A673 (cell line): ENCODE measurements at regions not wholly inside any gene's neighbourhood (a gene's known extent, or its start where the extent isn't known, plus 50 kb on each side); places are given as distances from the start of the nearest gene placed in this dataset.

Experiments
- BruUV-seq: library from RNA; stranded (reverse); fragments of 400-500 nt; replicated peaks from 2 replicates; lab custom pipeline; 2021; lab: Mats Ljungman, UMichigan
- CTCF ChIA-PET: fragments of 300-600 bp; sonication (Branson Sonifier 250); formaldehyde crosslinking; loops from one replicate; lab custom pipeline; 2022; ENCODE audit warnings: antibody characterized with exemption; lab: Charles Lee
- POLR2A ChIA-PET: fragments of 300-600 bp; sonication (Branson Sonifier 250); formaldehyde crosslinking; loops from one replicate; lab custom pipeline; 2022; ENCODE audit warnings: antibody characterized with exemption; ENCODE audit not compliant: low non-redundant PET; lab: Charles Lee
- DNase-seq: peaks from one replicate; pipeline ENCODE4 v3.0.0-alpha.2; 2015; ENCODE audit warnings: low spot score
- H3K27ac ChIP-seq: fragments of 200-600 bp; sonication (generic); 2 replicates; pipeline ENCODE4 v1.5.1; 2016; ENCODE audit warnings: mixed run types, low read depth, mild to moderate bottlenecking, mixed read lengths, antibody characterized with exemption, low read length; ENCODE audit not compliant: poor library complexity, severe bottlenecking
- H3K27me3 ChIP-seq: fragments of 200-600 bp; sonication (generic); replicated peaks from 2 replicates; pipeline ENCODE4 v1.6.1; 2017; ENCODE audit warnings: mixed run types, low read depth, mild to moderate bottlenecking, mixed read lengths, antibody characterized with exemption, low read length; ENCODE audit not compliant: insufficient read depth, poor library complexity
- H3K36me3 ChIP-seq: fragments of 200-600 bp; sonication (generic); 2 replicates; pipeline ENCODE4 v1.6.1; 2016; ENCODE audit warnings: mixed run types, mild to moderate bottlenecking, mixed read lengths, antibody characterized with exemption, low read length; ENCODE audit not compliant: insufficient read depth, poor library complexity, severe bottlenecking
- H3K4me1 ChIP-seq: fragments of 200-600 bp; sonication (generic); 2 replicates; pipeline ENCODE4 v1.6.1; 2017; ENCODE audit warnings: mixed run types, mild to moderate bottlenecking, mixed read lengths, antibody characterized with exemption, low read length; ENCODE audit not compliant: insufficient read depth, poor library complexity, severe bottlenecking
- H3K4me3 ChIP-seq: fragments of 200-600 bp; sonication (generic); 2 replicates; pipeline ENCODE4 v1.5.1; 2016; ENCODE audit warnings: low read depth, mixed run types, mild to moderate bottlenecking, mixed read lengths, low read length; ENCODE audit not compliant: poor library complexity, severe bottlenecking
- H3K9me3 ChIP-seq: fragments of 200-600 bp; sonication (generic); 2 replicates; pipeline ENCODE4 v1.6.1; 2016; ENCODE audit warnings: mixed run types, low read depth, mild to moderate bottlenecking, mixed read lengths, antibody characterized with exemption, low read length; ENCODE audit not compliant: poor library complexity, severe bottlenecking
- EZH2 ChIP-seq: fragments of 200-600 bp; sonication (generic); IDR thresholded peaks from 2 replicates; pipeline ENCODE4 v1.6.1; 2017; ENCODE audit warnings: borderline replicate concordance, low read depth, mild to moderate bottlenecking, mixed read lengths, antibody characterized with exemption, low read length; ENCODE audit not compliant: poor library complexity, severe bottlenecking
- intact Hi-C: fragments of 100-400 bp; cut with micrococcal nuclease; formaldehyde crosslinking; loops from one replicate; pipeline ENCODE4 v1.10.0; 2022; ENCODE audit not compliant: unreplicated experiment
- TF ChIP-seq, protein P1 (sequence below): fragments of 300-800, 200-600 bp; sonication (generic); conservative IDR thresholded peaks from 2 replicates; pipeline ENCODE4 v1.5.1; 2017; ENCODE audit warnings: low read depth, mild to moderate bottlenecking, antibody characterized with exemption, low read length, moderate library complexity, mixed read lengths

DNA sequence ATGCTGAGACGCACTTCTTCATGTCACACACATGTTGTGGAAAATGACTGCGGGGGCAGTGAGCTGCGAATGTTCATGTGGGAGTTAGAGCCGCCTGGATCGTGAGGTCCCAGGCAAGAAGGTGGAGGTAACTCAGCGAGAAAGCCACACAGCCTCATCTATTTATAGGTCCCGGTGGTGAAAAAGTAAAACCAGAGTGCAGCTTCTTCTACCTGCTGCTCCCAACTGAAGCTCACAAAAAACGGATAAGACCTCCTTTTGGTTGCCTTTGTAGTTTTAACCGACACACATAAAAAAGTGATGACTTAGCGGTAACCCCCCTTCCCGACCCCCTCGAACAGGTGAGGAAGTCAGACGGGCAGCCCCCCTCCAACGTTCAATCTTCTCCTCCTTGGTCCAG, 276.9 kb downstream of the GATA3 start:
- no peak for DNase-seq
- TF ChIP-seq, protein P1, sequence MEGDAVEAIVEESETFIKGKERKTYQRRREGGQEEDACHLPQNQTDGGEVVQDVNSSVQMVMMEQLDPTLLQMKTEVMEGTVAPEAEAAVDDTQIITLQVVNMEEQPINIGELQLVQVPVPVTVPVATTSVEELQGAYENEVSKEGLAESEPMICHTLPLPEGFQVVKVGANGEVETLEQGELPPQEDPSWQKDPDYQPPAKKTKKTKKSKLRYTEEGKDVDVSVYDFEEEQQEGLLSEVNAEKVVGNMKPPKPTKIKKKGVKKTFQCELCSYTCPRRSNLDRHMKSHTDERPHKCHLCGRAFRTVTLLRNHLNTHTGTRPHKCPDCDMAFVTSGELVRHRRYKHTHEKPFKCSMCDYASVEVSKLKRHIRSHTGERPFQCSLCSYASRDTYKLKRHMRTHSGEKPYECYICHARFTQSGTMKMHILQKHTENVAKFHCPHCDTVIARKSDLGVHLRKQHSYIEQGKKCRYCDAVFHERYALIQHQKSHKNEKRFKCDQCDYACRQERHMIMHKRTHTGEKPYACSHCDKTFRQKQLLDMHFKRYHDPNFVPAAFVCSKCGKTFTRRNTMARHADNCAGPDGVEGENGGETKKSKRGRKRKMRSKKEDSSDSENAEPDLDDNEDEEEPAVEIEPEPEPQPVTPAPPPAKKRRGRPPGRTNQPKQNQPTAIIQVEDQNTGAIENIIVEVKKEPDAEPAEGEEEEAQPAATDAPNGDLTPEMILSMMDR = no peak
- no peak for TF ChIP-seq EZH2
- Histone ChIP-seq H3K27ac (no peak overlapping the region), H3K4me1 (no peaks in the 10 kb centered on the region), H3K9me3 (no peaks in the 10 kb centered on the region), H3K27me3 (peaks cover 3% of the 10 kb centered on the region), H3K4me3 (no peak overlapping the region), H3K36me3 (no peaks in the 10 kb centered on the region)
- intact Hi-C loops = no loop called here
- ChIA-PET POLR2A (no interaction called here), CTCF (no interaction called here)
- no TSS peak for BruUV-seq

DNA sequence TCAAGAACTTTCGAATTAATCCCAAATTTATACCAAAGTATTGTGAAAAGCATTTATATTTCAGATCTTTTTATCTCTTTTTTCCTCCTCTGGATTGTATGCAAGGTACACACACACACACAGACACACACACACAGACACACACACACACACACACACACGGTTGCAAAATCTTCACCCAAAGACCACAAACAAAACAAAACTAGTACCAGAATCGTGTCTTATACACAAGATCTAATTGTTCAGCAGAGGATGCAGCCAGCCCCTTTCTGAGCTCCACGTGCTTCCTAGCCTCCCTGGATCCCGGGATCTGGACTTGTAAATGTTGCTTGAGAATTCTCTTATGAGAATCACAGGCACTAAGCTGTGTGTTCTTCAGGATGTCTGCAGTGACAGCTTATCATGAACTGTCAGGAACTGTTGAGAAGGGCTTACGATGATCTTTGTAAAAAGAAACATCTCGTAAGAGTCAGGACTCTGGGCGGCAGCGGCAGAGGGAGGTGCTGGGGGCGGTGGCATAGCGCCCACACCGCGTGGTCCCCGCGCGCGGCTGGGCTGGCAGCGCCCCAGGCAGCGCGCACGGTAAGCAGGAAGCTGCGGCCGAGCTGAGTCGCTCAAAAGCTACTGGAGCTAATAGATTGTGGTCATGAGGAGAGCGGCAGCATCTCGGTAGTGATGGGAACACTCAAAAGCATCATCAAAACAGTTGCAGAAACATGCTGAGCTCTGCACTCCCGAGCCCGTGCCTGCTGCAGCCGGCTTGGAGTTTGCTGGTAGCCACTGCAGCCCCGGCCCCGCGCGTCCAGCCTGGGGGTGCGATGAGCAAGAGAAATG, 277.6 kb downstream of the GATA3 start:
- Histone ChIP-seq H3K27ac (no peak overlapping the region), H3K4me3 (peak overlapping the region; percentile 30), H3K27me3 (peaks cover 3% of the 10 kb centered on the region), H3K9me3 (no peaks in the 10 kb centered on the region), H3K36me3 (no peaks in the 10 kb centered on the region), H3K4me1 (no peaks in the 10 kb centered on the region)
- no peak for TF ChIP-seq EZH2
- TF ChIP-seq, protein P1 = no peak
- DNase-seq = peak; percentile 63
- ChIA-PET POLR2A (interaction anchor here (0.7 kb wide), 1 partner anchor 15 kb away, joined by 5 read pairs; no protein-coding TSS in a partner anchor), CTCF (no interaction called here)
- intact Hi-C loops = no loop called here
- no TSS peak for BruUV-seq

DNA sequence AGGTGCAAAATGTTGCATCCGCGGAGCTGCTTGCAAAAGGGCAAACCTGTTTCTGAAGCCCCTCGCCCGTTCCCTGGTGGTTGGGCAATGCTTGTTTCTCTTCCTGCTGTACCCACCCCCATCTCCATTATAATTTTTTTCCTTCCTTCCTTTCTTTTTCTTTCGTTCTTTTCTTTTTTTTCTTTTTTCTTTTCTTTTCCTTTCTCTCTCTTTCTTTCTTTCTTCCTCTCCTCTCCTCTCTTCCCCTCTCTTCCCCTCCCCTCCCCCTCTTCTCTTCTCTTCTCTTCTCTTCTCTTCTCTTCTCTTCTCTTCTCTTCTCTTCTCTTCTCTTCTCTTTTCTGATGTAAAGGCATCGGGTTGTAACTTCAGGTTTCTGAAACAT, 278.2 kb downstream of the GATA3 start:
- Histone ChIP-seq H3K27me3 (peaks cover 3% of the 10 kb centered on the region), H3K4me1 (no peaks in the 10 kb centered on the region), H3K36me3 (no peaks in the 10 kb centered on the region), H3K9me3 (no peaks in the 10 kb centered on the region), H3K27ac (no peak overlapping the region), H3K4me3 (peak overlapping the region; percentile 30)
- ChIA-PET POLR2A (no interaction called here), CTCF (no interaction called here)
- no TSS peak for BruUV-seq
- intact Hi-C loops = no loop called here
- DNase-seq = no peak
- no peak for TF ChIP-seq EZH2
- TF ChIP-seq, protein P1 = no peak
